Brain microvascular endothelial cell (primary cell): ENCODE measurements at regions not wholly inside any gene's neighbourhood (a gene's known extent, or its start where the extent isn't known, plus 50 kb on each side); places are given as distances from the start of the nearest gene placed in this dataset.

ENCODE experiments used
- DNase-seq: peaks from one replicate; pipeline ENCODE4 v3.0.0-alpha.2; 2020
- H3K27ac ChIP-seq: fragments of 250-450 bp; sonication (Bioruptor Pico); 2 replicates; pipeline ENCODE4 v1.5.1; 2020; ENCODE audit warnings: mild to moderate bottlenecking, moderate library complexity
- H3K27me3 ChIP-seq: fragments of 250-450 bp; sonication (Bioruptor Pico); replicated peaks from 2 replicates; pipeline ENCODE4 v1.5.1; 2020; ENCODE audit warnings: mild to moderate bottlenecking
- H3K36me3 ChIP-seq: fragments of 250-450 bp; sonication (Bioruptor Pico); replicated peaks from 2 replicates; pipeline ENCODE4 v1.5.1; 2020; ENCODE audit warnings: mild to moderate bottlenecking
- H3K4me3 ChIP-seq: 2 replicates; pipeline ENCODE4 v1.5.1; 2011; ENCODE audit warnings: low read depth, mild to moderate bottlenecking, control low read depth, low read length, moderate library complexity
- CTCF ChIP-seq: IDR thresholded peaks from 2 replicates; pipeline ENCODE4 v1.5.1; 2011; ENCODE audit warnings: low read depth, mild to moderate bottlenecking, moderate library complexity, low read length, control low read depth, inconsistent platforms; ENCODE audit errors: missing control alignments
- in situ Hi-C: cut with HindIII; loops from 2 replicates; pipeline ENCODE4 v1.10.0; 2017; ENCODE audit warnings: low sequenced_read_pairs, low pct_ligation_motif_present

GRCh38 chr4:138494931-138495330 lies 252.8 kb upstream of the SLC7A11 start:
- Histone ChIP-seq H3K27me3 (no peaks in the 10 kb centered on the region), H3K4me3 (no peak overlapping the region), H3K27ac (no peak overlapping the region), H3K36me3 (no peaks in the 10 kb centered on the region)
- peak; percentile 11 for DNase-seq
- peak; percentile 35 for TF ChIP-seq CTCF
- in situ Hi-C loops: no loop called here

- H3K4me3 ChIP-seq: no peak overlapping the region
- no peak for DNase-seq
- no peak for TF ChIP-seq CTCF
- no peak overlapping the region for H3K27ac ChIP-seq
- H3K27me3 ChIP-seq: no peaks in the 10 kb centered on the region
- in situ Hi-C loops: no loop called here
- H3K36me3 ChIP-seq: no peaks in the 10 kb centered on the region
Observed at GRCh38 chr4:138494116-138494515, 252.0 kb upstream of the SLC7A11 start.

GRCh38 chr4:138492176-138492575 lies 250.0 kb upstream of the SLC7A11 start:
- no peaks in the 10 kb centered on the region for H3K36me3 ChIP-seq
- H3K27ac ChIP-seq: no peak overlapping the region
- no peak for TF ChIP-seq CTCF
- in situ Hi-C loops: no loop called here
- no peaks in the 10 kb centered on the region for H3K27me3 ChIP-seq
- no peak overlapping the region for H3K4me3 ChIP-seq
- DNase-seq: no peak

DNA sequence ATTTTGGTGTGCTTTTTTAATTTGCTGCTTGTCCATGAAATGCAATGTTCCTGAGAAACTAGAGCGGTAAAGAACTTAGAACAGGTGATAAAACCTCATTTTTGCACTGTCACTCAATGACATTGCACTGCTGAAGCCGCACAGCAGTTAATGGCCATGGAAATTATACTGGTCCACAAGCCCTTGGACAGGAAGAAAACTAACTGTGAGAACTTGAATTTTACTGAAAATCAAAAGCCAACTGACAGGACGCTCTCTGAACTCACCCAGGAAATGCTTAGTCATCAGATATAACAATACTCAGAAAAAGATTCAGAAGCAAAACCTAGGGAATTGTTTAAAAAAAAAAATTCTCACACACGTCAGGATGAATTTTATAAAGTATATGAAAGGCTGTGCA lies 246.4 kb upstream of the SLC7A11 start:
- no peak overlapping the region for H3K27ac ChIP-seq
- in situ Hi-C loops: no loop called here
- H3K27me3 ChIP-seq: no peaks in the 10 kb centered on the region
- no peak overlapping the region for H3K4me3 ChIP-seq
- DNase-seq: peak; percentile 3
- no peaks in the 10 kb centered on the region for H3K36me3 ChIP-seq
- no peak for TF ChIP-seq CTCF

DNA sequence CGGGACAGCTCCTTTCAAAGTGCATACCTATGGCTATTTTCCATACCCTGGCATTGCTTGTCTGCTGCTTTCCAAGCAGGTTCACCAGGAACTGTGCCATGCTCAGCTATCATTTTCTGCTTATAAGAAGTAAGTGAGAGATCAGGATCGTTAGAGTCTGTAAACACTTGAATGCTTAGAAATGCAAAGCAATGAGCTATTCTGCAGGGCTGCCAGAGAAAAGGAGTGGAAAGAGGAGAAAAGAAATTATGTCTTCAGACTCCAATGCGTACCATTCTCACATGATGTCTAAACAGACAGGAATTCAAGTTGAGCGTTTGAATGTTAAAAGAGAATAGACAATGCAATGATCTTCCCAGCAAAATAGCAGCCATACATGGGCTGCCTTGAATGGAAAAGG lies 245.5 kb upstream of the SLC7A11 start:
- in situ Hi-C loops: no loop called here
- DNase-seq: no peak
- TF ChIP-seq CTCF: no peak
- H3K27me3 ChIP-seq: no peaks in the 10 kb centered on the region
- no peaks in the 10 kb centered on the region for H3K36me3 ChIP-seq
- no peak overlapping the region for H3K4me3 ChIP-seq
- H3K27ac ChIP-seq: no peak overlapping the region

DNA sequence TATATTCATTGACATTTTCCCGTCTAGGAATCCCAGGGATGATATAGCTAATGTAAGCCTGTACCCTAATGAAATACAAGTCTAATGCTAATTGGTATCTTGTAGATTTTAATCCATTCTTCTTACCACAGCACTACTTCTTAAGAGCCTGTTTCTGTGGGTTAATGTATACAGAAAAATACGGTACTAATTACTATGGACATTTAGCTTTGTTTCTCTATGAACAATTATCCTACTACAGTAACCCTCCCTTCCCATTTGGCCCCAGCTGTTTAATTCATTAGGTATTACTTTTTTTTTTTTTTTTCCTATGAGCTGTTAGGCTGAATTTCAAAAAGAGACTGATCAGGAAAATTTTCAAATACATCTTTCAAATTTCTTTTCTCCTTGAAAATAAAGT lies 245.1 kb upstream of the SLC7A11 start:
- no peak for TF ChIP-seq CTCF
- Histone ChIP-seq H3K27me3 (no peaks in the 10 kb centered on the region), H3K4me3 (no peak overlapping the region), H3K27ac (no peak overlapping the region), H3K36me3 (no peaks in the 10 kb centered on the region)
- in situ Hi-C loops: no loop called here
- no peak for DNase-seq
